K562 (cell line): ENCODE measurements at regions not wholly inside any gene's neighbourhood (a gene's known extent, or its start where the extent isn't known, plus 50 kb on each side); places are given as distances from the start of the nearest gene placed in this dataset.

Experiments
- ATAC-seq: fragments of 200-7000 bp; cut with Tn5 transposase; 3 replicates; pipeline ENCODE4 v1.9.1; 2020; ENCODE audit warnings: moderate library complexity
- BruUV-seq: library from RNA; stranded (reverse); fragments of 400-500 nt; replicated peaks from 2 replicates; lab custom pipeline; 2021; lab: Mats Ljungman, UMichigan
- CTCF ChIA-PET: fragments of 300-600 bp; formaldehyde crosslinking; extraction: SDS; loops from one replicate; lab custom pipeline; 2021; ENCODE audit warnings: low intra/inter-chr PET ratio; lab: Yijun Ruan, JAX
- POLR2A ChIA-PET: fragments of 300-600, 350-650 bp; sonication (Branson Sonifier 250); formaldehyde crosslinking; extraction: SDS; loops from one replicate; lab custom pipeline; 2021; ENCODE audit warnings: antibody characterized with exemption, inconsistent platforms; lab: Yijun Ruan, JAX
- DNase-seq, 4 experiments: peaks; one replicate each; pipeline versions ENCODE4 v3.0.0 to v3.0.0-alpha.2; 2011 to 2018; ENCODE audit warnings: low spot score in 3 of 4, mixed read lengths in 3 of 4; ENCODE audit errors: extremely low read depth in 1 of 4
- FAIRE-seq: peaks from 2 replicates; lab custom pipeline; 2011; peaks lifted over from hg19 to GRCh38; lab: Jason Lieb, UNC
- H2AFZ ChIP-seq: 2 replicates; pipeline ENCODE4 v1.6.0; 2011; ENCODE audit warnings: low read depth, low read length, control low read depth, inconsistent platforms
- H3K27ac ChIP-seq: fragments of 200-600 bp; 3 replicates; pipeline ENCODE4 v1.8.0; 2011; ENCODE audit warnings: low read depth, mild to moderate bottlenecking, control low read depth, inconsistent platforms, low read length, moderate library complexity, mixed read lengths; ENCODE audit errors: extremely low read depth
- H3K27me3 ChIP-seq, 2 experiments: fragments of 300-600 bp in 1 of 2; 2 replicates in 1 of 2; 3 replicates in 1 of 2; pipeline versions ENCODE4 v1.6.0 to v1.8.0; 2011; ENCODE audit warnings: inconsistent platforms in 2 of 2, low read length in 2 of 2, mild to moderate bottlenecking in 1 of 2, mixed read lengths in 1 of 2, moderate library complexity in 1 of 2; ENCODE audit not compliant: control insufficient read depth in 2 of 2, insufficient read depth in 2 of 2
- H3K36me3 ChIP-seq: fragments of 300-600 bp; 3 replicates; pipeline ENCODE4 v1.8.0; 2011; ENCODE audit warnings: mild to moderate bottlenecking, low read length, inconsistent platforms; ENCODE audit not compliant: control insufficient read depth, insufficient read depth
- H3K4me1 ChIP-seq, 2 experiments: fragments of 200-600 bp in 1 of 2; replicated peaks in 1 of 2; 2 replicates in 1 of 2; 3 replicates in 1 of 2; pipeline versions ENCODE4 v1.5.1 to v1.8.0; 2011; ENCODE audit warnings: inconsistent platforms in 2 of 2, low read length in 2 of 2, mild to moderate bottlenecking in 1 of 2, mixed read lengths in 1 of 2, moderate library complexity in 1 of 2; ENCODE audit not compliant: control insufficient read depth in 2 of 2, insufficient read depth in 2 of 2
- H3K4me2 ChIP-seq: 2 replicates; pipeline ENCODE4 v1.6.1; 2011; ENCODE audit warnings: low read length, control low read depth, inconsistent platforms, mixed read lengths; ENCODE audit not compliant: insufficient read depth
- H3K4me3 ChIP-seq: fragments of 200-600 bp; sonication (generic), shearing (Covaris generic); 2 replicates; pipeline ENCODE4 v1.5.1; 2016; ENCODE audit warnings: control low read depth, inconsistent platforms
- H3K79me2 ChIP-seq: fragments of 200-600 bp; 3 replicates; pipeline ENCODE4 v1.8.0; 2011; ENCODE audit warnings: low read length, inconsistent platforms; ENCODE audit not compliant: control insufficient read depth, insufficient read depth
- H3K9ac ChIP-seq, 2 experiments: 2 replicates each; pipeline versions ENCODE4 v1.6.0 to v1.6.1; 2011; ENCODE audit warnings: low read depth in 2 of 2, low read length in 2 of 2, control low read depth in 1 of 2, inconsistent platforms in 1 of 2, mild to moderate bottlenecking in 1 of 2, mixed read lengths in 1 of 2; ENCODE audit not compliant: insufficient read depth in 1 of 2
- H3K9me1 ChIP-seq: one replicate; pipeline ENCODE4 v1.6.0; 2011; ENCODE audit warnings: inconsistent platforms, mild to moderate bottlenecking, low read length, moderate library complexity; ENCODE audit not compliant: control insufficient read depth, insufficient read depth
- H3K9me3 ChIP-seq: replicated peaks from 2 replicates; pipeline ENCODE4 v1.5.1; 2011; ENCODE audit warnings: low read depth, low read length, inconsistent platforms; ENCODE audit not compliant: control insufficient read depth, insufficient read depth
- H4K20me1 ChIP-seq: replicated peaks from 2 replicates; pipeline ENCODE4 v1.6.1; 2011; ENCODE audit warnings: low read length, inconsistent platforms, mixed read lengths; ENCODE audit not compliant: control insufficient read depth, insufficient read depth
- ADNP ChIP-seq: fragments of 200-800 bp; sonication (Bioruptor generic); IDR thresholded peaks from 2 replicates; pipeline ENCODE4 v1.6.1; 2016; ENCODE audit warnings: missing genetic modification characterization, missing compliant biosample characterization
- CBX3 ChIP-seq, 2 experiments: IDR thresholded peaks; 1 replicate in 1 of 2; 2 replicates in 1 of 2; pipeline ENCODE4 v1.6.1; 2012; ENCODE audit warnings: inconsistent platforms in 2 of 2, low read length in 2 of 2, borderline replicate concordance in 1 of 2, control low read depth in 1 of 2
- E2F4 ChIP-seq: sonication (generic); formaldehyde crosslinking; IDR thresholded peaks from 2 replicates; pipeline ENCODE4 v1.8.0; 2022; ENCODE audit warnings: mild to moderate bottlenecking, low read depth, missing genetic modification reagents
- FOXP4 ChIP-seq: sonication (generic); formaldehyde crosslinking; IDR thresholded peaks from 2 replicates; pipeline ENCODE4 v1.8.0; 2022; ENCODE audit warnings: mild to moderate bottlenecking, missing genetic modification reagents, borderline replicate concordance
- GATAD2A ChIP-seq: fragments of 450-650 bp; IDR thresholded peaks from 2 replicates; pipeline ENCODE4 v1.6.1; 2017
- GTF2A2 ChIP-seq: IDR thresholded peaks from 2 replicates; pipeline ENCODE4 v1.6.1; 2016; ENCODE audit warnings: mild to moderate bottlenecking, missing genetic modification characterization, missing compliant biosample characterization
- HDAC2 ChIP-seq: fragments of 450-650 bp; IDR thresholded peaks from 2 replicates; pipeline ENCODE4 v1.6.1; 2016; ENCODE audit warnings: mild to moderate bottlenecking
- IRF9 ChIP-seq: fragments of 450-650 bp; IDR thresholded peaks from 2 replicates; pipeline ENCODE4 v1.6.1; 2016; ENCODE audit warnings: missing biosample characterization, missing genetic modification characterization
- NR2C1 ChIP-seq, 2 experiments: fragments of 450-650 bp; IDR thresholded peaks; 2 replicates each; pipeline ENCODE4 v1.6.1; 2017; ENCODE audit warnings: mild to moderate bottlenecking in 2 of 2, antibody characterized with exemption in 1 of 2, inconsistent platforms in 1 of 2, missing compliant biosample characterization in 1 of 2, missing genetic modification characterization in 1 of 2
- SMARCE1 ChIP-seq: fragments of 450-650 bp; IDR thresholded peaks from 2 replicates; pipeline ENCODE4 v1.7.1; 2016; ENCODE audit warnings: mild to moderate bottlenecking
- TBP ChIP-seq: optimal IDR thresholded peaks from 2 replicates; pipeline ENCODE3; 2011; ENCODE audit warnings: low read depth, low read length, improper control_type of control experiment
- TCF15 ChIP-seq: fragments of 250-450 bp; sonication (Bioruptor Pico); IDR thresholded peaks from 2 replicates; pipeline ENCODE4 v1.8.0; 2022; ENCODE audit warnings: moderate library complexity, mild to moderate bottlenecking, inconsistent platforms
- U2AF2 ChIP-seq: fragments of 200-400 bp; formaldehyde crosslinking; optimal IDR thresholded peaks from 2 replicates; pipeline ENCODE3; 2017; ENCODE audit warnings: low read depth, mild to moderate bottlenecking, low read length
- ZNF121 ChIP-seq: sonication (generic); formaldehyde crosslinking; conservative IDR thresholded peaks from 2 replicates; pipeline ENCODE4 v1.8.0; 2022; ENCODE audit warnings: missing genetic modification reagents
- ZNF165 ChIP-seq: fragments of 250-450 bp; sonication (Bioruptor Pico); IDR thresholded peaks from 2 replicates; pipeline ENCODE4 v1.4.0; 2020; ENCODE audit warnings: borderline replicate concordance
- ZNF280B ChIP-seq: fragments of 250-450 bp; sonication (Bioruptor Pico); IDR thresholded peaks from 2 replicates; pipeline ENCODE4 v1.5.1; 2021; ENCODE audit warnings: mild to moderate bottlenecking
- ZNF384 ChIP-seq: IDR thresholded peaks from 2 replicates; pipeline ENCODE4 v1.6.1; 2012; ENCODE audit warnings: low read depth, low read length, improper control_type of control experiment
- ZNF583 ChIP-seq: fragments of 250-450 bp; sonication (Bioruptor Pico); IDR thresholded peaks from 2 replicates; pipeline ENCODE4 v1.4.0; 2020
- ZSCAN29 ChIP-seq: fragments of 450-650 bp; IDR thresholded peaks from 2 replicates; pipeline ENCODE4 v1.6.1; 2017
- WGBS: fragments of 100-300 bp; shearing (Covaris generic); methylation state at CpG from one replicate; pipeline ENCODE4 v1.1.6; 2016; ENCODE audit warnings: low coverage, mixed read lengths; ENCODE audit not compliant: insufficient coverage; ENCODE audit errors: missing lambda C conversion rate; 5-methylcytosine and 5-hydroxymethylcytosine counted together
- in situ Hi-C: fragments of 300-500 bp; cut with MboI; formaldehyde crosslinking; loops from 4 replicates; pipeline ENCODE4 v1.15.0; 2018; ENCODE audit warnings: inconsistent platforms, mixed read lengths
- intact Hi-C: fragments of 100-400 bp; cut with micrococcal nuclease; formaldehyde crosslinking; loops from 2 replicates; pipeline ENCODE4 v1.14.2; 2022

- POLR2A ChIA-PET: no interaction called here
- H3K9me1 ChIP-seq: no peaks in the 10 kb centered on the region
- H3K4me1 ChIP-seq: peaks cover 0 to 8% of the 10 kb centered on the region in 2 experiments; a peak in 2 of 5 replicates
- no peaks in the 10 kb centered on the region for H3K36me3 ChIP-seq
- no peak overlapping the region for H2AFZ ChIP-seq
- peaks cover 0 to 4% of the 10 kb centered on the region in 2 experiments; a peak in 1 of 5 replicates for H3K27me3 ChIP-seq
- H3K79me2 ChIP-seq: no peaks in the 10 kb centered on the region
- FAIRE-seq (no peak), ATAC-seq (no peak), DNase-seq (no peak)
- in situ Hi-C loops: no loop called here
- WGBS: 2% methylated on average over 2 of the region's 2 CpGs
- no peaks in the 10 kb centered on the region for H4K20me1 ChIP-seq
- BruUV-seq: no TSS peak
- no peak overlapping the region for H3K9ac ChIP-seq
- CTCF ChIA-PET: no interaction called here
- no peaks in the 10 kb centered on the region for H3K9me3 ChIP-seq
- no peak overlapping the region for H3K4me2 ChIP-seq
- H3K27ac ChIP-seq: no peak overlapping the region
- intact Hi-C loops: no loop called here
- no peak overlapping the region for H3K4me3 ChIP-seq
- TF ChIP-seq CBX3 (IDR thresholded peaks at IDR 0.05; ENCODE audit: borderline replicate concordance in 1 of 2, low read length in 2 of 2): no peak
- TF ChIP-seq TCF15 (CRISPR knock-in tag): no peak
- TF ChIP-seq ZNF165: no peak
- TF ChIP-seq U2AF2: no peak
- TF ChIP-seq GTF2A2 (tag): no peak
- no peak for TF ChIP-seq FOXP4 (CRISPR knock-in tag)
- no peak for TF ChIP-seq TBP
- no peak for TF ChIP-seq GATAD2A
- no peak for TF ChIP-seq HDAC2
- no peak for TF ChIP-seq ZSCAN29
- no peak for TF ChIP-seq ZNF121
- no peak for TF ChIP-seq IRF9 (tag)
- no peak for TF ChIP-seq E2F4 (CRISPR knock-in tag)
- TF ChIP-seq ZNF583 (CRISPR knock-in tag): no peak
- TF ChIP-seq ADNP (tag): no peak
- no peak for TF ChIP-seq ZNF280B (CRISPR knock-in tag)
- no peak for TF ChIP-seq ZNF384
- TF ChIP-seq NR2C1 (IDR thresholded peaks at IDR 0.05): no peak
- TF ChIP-seq NR2C1 (tag; IDR thresholded peaks at IDR 0.05): no peak
- TF ChIP-seq SMARCE1: no peak
Measured at GRCh38 chr5:96084874-96085506, 123.3 kb upstream of the ELL2 start.
